K562 (cell line): ENCODE measurements at regions not wholly inside any gene's neighbourhood (a gene's known extent, or its start where the extent isn't known, plus 50 kb on each side); places are given as distances from the start of the nearest gene placed in this dataset.
"Not testable (repeated sequence)": the region's sequence is repeated elsewhere in the genome, so short reads cannot be mapped to it uniquely, and the experiment has no call there.

Source experiments
- ATAC-seq: fragments of 200-7000 bp; cut with Tn5 transposase; 3 replicates; pipeline ENCODE4 v1.9.1; 2020; ENCODE audit warnings: moderate library complexity
- BruUV-seq: library from RNA; stranded (reverse); fragments of 400-500 nt; replicated peaks from 2 replicates; lab custom pipeline; 2021; lab: Mats Ljungman, UMichigan
- CTCF ChIA-PET: fragments of 300-600 bp; formaldehyde crosslinking; extraction: SDS; loops from one replicate; lab custom pipeline; 2021; ENCODE audit warnings: low intra/inter-chr PET ratio; lab: Yijun Ruan, JAX
- POLR2A ChIA-PET: fragments of 300-600, 350-650 bp; sonication (Branson Sonifier 250); formaldehyde crosslinking; extraction: SDS; loops from one replicate; lab custom pipeline; 2021; ENCODE audit warnings: antibody characterized with exemption, inconsistent platforms; lab: Yijun Ruan, JAX
- DNase-seq, 4 experiments: peaks; one replicate each; pipeline versions ENCODE4 v3.0.0 to v3.0.0-alpha.2; 2011 to 2018; ENCODE audit warnings: low spot score in 3 of 4, mixed read lengths in 3 of 4; ENCODE audit errors: extremely low read depth in 1 of 4
- FAIRE-seq: peaks from 2 replicates; lab custom pipeline; 2011; peaks lifted over from hg19 to GRCh38; lab: Jason Lieb, UNC
- H2AFZ ChIP-seq: 2 replicates; pipeline ENCODE4 v1.6.0; 2011; ENCODE audit warnings: low read depth, low read length, control low read depth, inconsistent platforms
- H3K27ac ChIP-seq: fragments of 200-600 bp; 3 replicates; pipeline ENCODE4 v1.8.0; 2011; ENCODE audit warnings: low read depth, mild to moderate bottlenecking, control low read depth, inconsistent platforms, low read length, moderate library complexity, mixed read lengths; ENCODE audit errors: extremely low read depth
- H3K27me3 ChIP-seq, 2 experiments: fragments of 300-600 bp in 1 of 2; 2 replicates in 1 of 2; 3 replicates in 1 of 2; pipeline versions ENCODE4 v1.6.0 to v1.8.0; 2011; ENCODE audit warnings: inconsistent platforms in 2 of 2, low read length in 2 of 2, mild to moderate bottlenecking in 1 of 2, mixed read lengths in 1 of 2, moderate library complexity in 1 of 2; ENCODE audit not compliant: control insufficient read depth in 2 of 2, insufficient read depth in 2 of 2
- H3K36me3 ChIP-seq: fragments of 300-600 bp; 3 replicates; pipeline ENCODE4 v1.8.0; 2011; ENCODE audit warnings: mild to moderate bottlenecking, low read length, inconsistent platforms; ENCODE audit not compliant: control insufficient read depth, insufficient read depth
- H3K4me1 ChIP-seq, 2 experiments: fragments of 200-600 bp in 1 of 2; replicated peaks in 1 of 2; 2 replicates in 1 of 2; 3 replicates in 1 of 2; pipeline versions ENCODE4 v1.5.1 to v1.8.0; 2011; ENCODE audit warnings: inconsistent platforms in 2 of 2, low read length in 2 of 2, mild to moderate bottlenecking in 1 of 2, mixed read lengths in 1 of 2, moderate library complexity in 1 of 2; ENCODE audit not compliant: control insufficient read depth in 2 of 2, insufficient read depth in 2 of 2
- H3K4me2 ChIP-seq: 2 replicates; pipeline ENCODE4 v1.6.1; 2011; ENCODE audit warnings: low read length, control low read depth, inconsistent platforms, mixed read lengths; ENCODE audit not compliant: insufficient read depth
- H3K4me3 ChIP-seq: fragments of 200-600 bp; sonication (generic), shearing (Covaris generic); 2 replicates; pipeline ENCODE4 v1.5.1; 2016; ENCODE audit warnings: control low read depth, inconsistent platforms
- H3K79me2 ChIP-seq: fragments of 200-600 bp; 3 replicates; pipeline ENCODE4 v1.8.0; 2011; ENCODE audit warnings: low read length, inconsistent platforms; ENCODE audit not compliant: control insufficient read depth, insufficient read depth
- H3K9ac ChIP-seq, 2 experiments: 2 replicates each; pipeline versions ENCODE4 v1.6.0 to v1.6.1; 2011; ENCODE audit warnings: low read depth in 2 of 2, low read length in 2 of 2, control low read depth in 1 of 2, inconsistent platforms in 1 of 2, mild to moderate bottlenecking in 1 of 2, mixed read lengths in 1 of 2; ENCODE audit not compliant: insufficient read depth in 1 of 2
- H3K9me1 ChIP-seq: one replicate; pipeline ENCODE4 v1.6.0; 2011; ENCODE audit warnings: inconsistent platforms, mild to moderate bottlenecking, low read length, moderate library complexity; ENCODE audit not compliant: control insufficient read depth, insufficient read depth
- H3K9me3 ChIP-seq: replicated peaks from 2 replicates; pipeline ENCODE4 v1.5.1; 2011; ENCODE audit warnings: low read depth, low read length, inconsistent platforms; ENCODE audit not compliant: control insufficient read depth, insufficient read depth
- H4K20me1 ChIP-seq: replicated peaks from 2 replicates; pipeline ENCODE4 v1.6.1; 2011; ENCODE audit warnings: low read length, inconsistent platforms, mixed read lengths; ENCODE audit not compliant: control insufficient read depth, insufficient read depth
- ARNT ChIP-seq, 2 experiments: fragments of 450-650 bp; IDR thresholded peaks; 2 replicates each; pipeline ENCODE4 v1.6.1; 2016; ENCODE audit warnings: mild to moderate bottlenecking in 1 of 2
- WGBS: fragments of 100-300 bp; shearing (Covaris generic); methylation state at CpG from one replicate; pipeline ENCODE4 v1.1.6; 2016; ENCODE audit warnings: low coverage, mixed read lengths; ENCODE audit not compliant: insufficient coverage; ENCODE audit errors: missing lambda C conversion rate; 5-methylcytosine and 5-hydroxymethylcytosine counted together
- in situ Hi-C: fragments of 300-500 bp; cut with MboI; formaldehyde crosslinking; loops from 4 replicates; pipeline ENCODE4 v1.15.0; 2018; ENCODE audit warnings: inconsistent platforms, mixed read lengths
- intact Hi-C: fragments of 100-400 bp; cut with micrococcal nuclease; formaldehyde crosslinking; loops from 2 replicates; pipeline ENCODE4 v1.14.2; 2022
- TF ChIP-seq, protein P1 (sequence below): sonication (generic); formaldehyde crosslinking; IDR thresholded peaks from 2 replicates; pipeline ENCODE4 v1.8.1; 2023; ENCODE audit warnings: mild to moderate bottlenecking, missing genetic modification reagents

DNA sequence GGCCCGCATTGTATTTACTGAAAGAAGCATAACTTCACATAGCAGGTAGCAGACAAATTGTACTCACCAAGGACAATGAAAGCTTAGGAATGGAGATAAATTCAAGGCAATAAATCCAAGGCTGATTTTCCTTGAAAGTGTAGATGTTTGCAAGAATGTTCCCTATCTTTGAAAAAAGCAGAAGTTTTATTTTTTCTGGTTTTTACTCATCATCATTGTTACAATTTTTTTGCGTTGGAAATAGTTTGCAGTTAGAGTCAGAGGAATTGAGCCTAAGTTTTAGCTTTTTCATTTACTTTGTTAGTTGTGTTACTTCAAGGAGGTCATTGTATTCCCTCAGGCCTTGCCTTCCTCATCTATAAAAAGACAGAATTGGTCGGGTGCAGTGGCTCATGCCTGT is 213.9 kb upstream of the TBL1XR1 start:
- Histone ChIP-seq H3K4me3 (no peak overlapping the region), H2AFZ (no peak overlapping the region), H3K36me3 (no peaks in the 10 kb centered on the region), H3K4me1 (no peaks in the 10 kb centered on the region), H4K20me1 (no peaks in the 10 kb centered on the region), H3K79me2 (no peaks in the 10 kb centered on the region), H3K9me3 (no peaks in the 10 kb centered on the region), H3K4me2 (no peak overlapping the region), H3K27me3 (no peaks in the 10 kb centered on the region), H3K9ac (no peak overlapping the region), H3K27ac (no peak overlapping the region), H3K9me1 (peaks cover 3% of the 10 kb centered on the region)
- in situ Hi-C loops (no loop called here), intact Hi-C loops (no loop called here)
- no peak for TF ChIP-seq ARNT (IDR thresholded peaks at IDR 0.05)
- no peak for DNase-seq
- no TSS peak for BruUV-seq
- no peak for ATAC-seq
- CTCF ChIA-PET, result no interaction called here
- POLR2A ChIA-PET, result no interaction called here
- no peak for FAIRE-seq
- 43% methylated on average over 3 of the region's 3 CpGs for WGBS

DNA sequence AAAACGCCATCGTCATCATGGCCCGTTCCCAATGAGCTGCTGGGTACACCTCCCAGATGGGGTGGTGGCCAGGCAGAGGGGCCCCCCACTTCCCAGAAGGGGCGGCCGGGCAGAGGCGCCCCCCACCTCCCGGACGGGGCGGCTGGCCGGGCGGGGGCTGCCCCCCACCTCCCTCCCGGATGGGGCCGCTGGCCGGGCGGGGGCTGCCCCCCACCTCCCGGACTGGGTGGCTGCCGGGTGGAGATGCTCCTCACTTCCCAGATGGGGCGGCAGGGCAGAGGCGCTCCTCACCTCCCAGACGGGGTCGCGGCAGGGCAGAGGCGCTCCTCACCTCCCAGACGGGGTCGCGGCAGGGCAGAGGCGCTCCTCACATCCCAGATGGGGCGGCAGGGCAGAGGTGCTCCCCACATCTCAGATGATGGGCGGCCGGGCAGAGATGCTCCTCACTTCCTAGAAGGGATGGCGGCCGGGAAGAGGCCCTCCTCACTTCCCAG is 215.4 kb upstream of the TBL1XR1 start:
- DNase-seq, H3K36me3 ChIP-seq, BruUV-seq, ATAC-seq, H3K9me3 ChIP-seq, H3K4me3 ChIP-seq, H3K27me3 ChIP-seq, H4K20me1 ChIP-seq, in situ Hi-C loops, FAIRE-seq, H3K4me2 ChIP-seq, H3K9ac ChIP-seq, H3K27ac ChIP-seq, H3K4me1 ChIP-seq, POLR2A ChIA-PET, H3K9me1 ChIP-seq, H3K79me2 ChIP-seq, CTCF ChIA-PET, H2AFZ ChIP-seq, intact Hi-C loops: not testable (repeated sequence)
- TF ChIP-seq, protein P1, sequence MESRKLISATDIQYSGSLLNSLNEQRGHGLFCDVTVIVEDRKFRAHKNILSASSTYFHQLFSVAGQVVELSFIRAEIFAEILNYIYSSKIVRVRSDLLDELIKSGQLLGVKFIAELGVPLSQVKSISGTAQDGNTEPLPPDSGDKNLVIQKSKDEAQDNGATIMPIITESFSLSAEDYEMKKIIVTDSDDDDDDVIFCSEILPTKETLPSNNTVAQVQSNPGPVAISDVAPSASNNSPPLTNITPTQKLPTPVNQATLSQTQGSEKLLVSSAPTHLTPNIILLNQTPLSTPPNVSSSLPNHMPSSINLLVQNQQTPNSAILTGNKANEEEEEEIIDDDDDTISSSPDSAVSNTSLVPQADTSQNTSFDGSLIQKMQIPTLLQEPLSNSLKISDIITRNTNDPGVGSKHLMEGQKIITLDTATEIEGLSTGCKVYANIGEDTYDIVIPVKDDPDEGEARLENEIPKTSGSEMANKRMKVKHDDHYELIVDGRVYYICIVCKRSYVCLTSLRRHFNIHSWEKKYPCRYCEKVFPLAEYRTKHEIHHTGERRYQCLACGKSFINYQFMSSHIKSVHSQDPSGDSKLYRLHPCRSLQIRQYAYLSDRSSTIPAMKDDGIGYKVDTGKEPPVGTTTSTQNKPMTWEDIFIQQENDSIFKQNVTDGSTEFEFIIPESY (CRISPR knock-in tag), result peak; percentile 29; the same call in 1 of the 2 replicates
- WGBS, result 74% methylated on average over 10 of the region's 32 CpGs
